GM23248 (cell line): ENCODE measurements at regions not wholly inside any gene's neighbourhood (a gene's known extent, or its start where the extent isn't known, plus 50 kb on each side); places are given as distances from the start of the nearest gene placed in this dataset.

ENCODE experiments used
- DNase-seq: peaks from one replicate; pipeline ENCODE4 v3.0.0-alpha.2; 2015
- H2AFZ ChIP-seq: fragments of 200-600 bp; sonication (generic); 2 replicates; pipeline ENCODE4 v1.6.1; 2016; ENCODE audit warnings: antibody characterized with exemption
- H3F3A ChIP-seq: fragments of 200-600 bp; sonication (generic); 2 replicates; pipeline ENCODE4 v1.6.1; 2016; ENCODE audit warnings: mild to moderate bottlenecking, antibody characterized with exemption, mixed run types; ENCODE audit not compliant: insufficient read depth
- H3K27ac ChIP-seq: fragments of 200-600 bp; sonication (generic); 2 replicates; pipeline ENCODE4 v1.5.1; 2016; ENCODE audit warnings: mild to moderate bottlenecking
- H3K27me3 ChIP-seq: fragments of 200-600 bp; sonication (generic); replicated peaks from 2 replicates; pipeline ENCODE4 v1.6.1; 2016; ENCODE audit warnings: mild to moderate bottlenecking; ENCODE audit not compliant: insufficient read depth
- H3K36me3 ChIP-seq: fragments of 200-600 bp; sonication (generic); 2 replicates; pipeline ENCODE4 v1.6.1; 2016; ENCODE audit warnings: low read depth, mild to moderate bottlenecking
- H3K4me1 ChIP-seq: fragments of 200-600 bp; sonication (generic); 2 replicates; pipeline ENCODE4 v1.6.1; 2016; ENCODE audit warnings: mild to moderate bottlenecking; ENCODE audit not compliant: insufficient read depth
- H3K4me2 ChIP-seq: fragments of 200-600 bp; sonication (generic); one replicate; pipeline ENCODE4 v1.6.1; 2016; ENCODE audit warnings: mild to moderate bottlenecking; ENCODE audit not compliant: unreplicated experiment
- H3K4me3 ChIP-seq: fragments of 200-600 bp; sonication (generic); 2 replicates; pipeline ENCODE4 v1.5.1; 2016; ENCODE audit warnings: mild to moderate bottlenecking
- H3K79me2 ChIP-seq: fragments of 200-600 bp; sonication (generic); 2 replicates; pipeline ENCODE4 v1.6.1; 2016; ENCODE audit warnings: mild to moderate bottlenecking; ENCODE audit not compliant: insufficient read depth
- H3K9ac ChIP-seq: fragments of 200-600 bp; sonication (generic); 2 replicates; pipeline ENCODE4 v1.6.1; 2016; ENCODE audit warnings: mild to moderate bottlenecking
- H3K9me2 ChIP-seq: fragments of 200-600 bp; sonication (generic); 2 replicates; pipeline ENCODE4 v1.6.1; 2016; ENCODE audit warnings: mixed run types, mild to moderate bottlenecking, moderate library complexity; ENCODE audit not compliant: insufficient read depth
- H3K9me3 ChIP-seq: fragments of 200-600 bp; sonication (generic); one replicate; pipeline ENCODE4 v1.6.1; 2017; ENCODE audit warnings: low read depth
- H4K20me1 ChIP-seq: fragments of 200-600 bp; sonication (generic); 2 replicates; pipeline ENCODE4 v1.6.0; 2016; ENCODE audit not compliant: insufficient read depth
- EZH2 ChIP-seq: fragments of 200-600 bp; sonication (generic); IDR thresholded peaks from 2 replicates; pipeline ENCODE4 v1.6.1; 2018; ENCODE audit warnings: antibody characterized with exemption, mild to moderate bottlenecking; ENCODE audit not compliant: insufficient read depth, poor library complexity, severe bottlenecking
- EZH2phosphoT487 ChIP-seq: fragments of 200-600 bp; sonication (generic); IDR thresholded peaks from 2 replicates; pipeline ENCODE4 v1.6.1; 2018; ENCODE audit warnings: antibody characterized with exemption, moderate library complexity, mild to moderate bottlenecking, low read depth; ENCODE audit not compliant: insufficient read depth
- WGBS, 2 experiments: methylation state at CpG; one replicate each; pipeline ENCODE4 v1.1.6; 2015 to 2017; ENCODE audit warnings: low lambda C conversion rate in 2 of 2, low coverage in 1 of 2; ENCODE audit errors: missing lambda C conversion rate in 2 of 2; 5-methylcytosine and 5-hydroxymethylcytosine counted together
- in situ Hi-C: fragments of 300-500 bp; cut with MboI; formaldehyde crosslinking; loops from 2 replicates; pipeline ENCODE4 v1.15.0; 2020

GRCh38 chr4:111811661-111812060 lies 333.6 kb upstream of the FAM241A start:
- DNase-seq, result no peak
- Histone ChIP-seq H3K4me2 (no peak overlapping the region), H3K9ac (no peak overlapping the region), H3F3A (no peaks in the 10 kb centered on the region), H3K4me1 (no peaks in the 10 kb centered on the region), H3K4me3 (no peak overlapping the region), H3K9me3 (no peaks in the 10 kb centered on the region), H3K27ac (no peak overlapping the region), H3K36me3 (no peaks in the 10 kb centered on the region), H3K9me2 (no peaks in the 10 kb centered on the region), H2AFZ (no peak overlapping the region), H3K27me3 (no peaks in the 10 kb centered on the region), H4K20me1 (no peaks in the 10 kb centered on the region), H3K79me2 (no peaks in the 10 kb centered on the region)
- in situ Hi-C loops, result no loop called here
- no peak for TF ChIP-seq EZH2phosphoT487
- no peak for TF ChIP-seq EZH2
- 67 to 79% methylated on average over 2 of the region's 2 CpGs for WGBS, 2 experiments

GRCh38 chr4:111812114-111812513 lies 333.1 kb upstream of the FAM241A start:
- Histone ChIP-seq H3K9me2 (no peaks in the 10 kb centered on the region), H3K9me3 (no peaks in the 10 kb centered on the region), H3F3A (no peaks in the 10 kb centered on the region), H3K9ac (no peak overlapping the region), H4K20me1 (no peaks in the 10 kb centered on the region), H2AFZ (no peak overlapping the region), H3K36me3 (no peaks in the 10 kb centered on the region), H3K4me2 (no peak overlapping the region), H3K4me3 (no peak overlapping the region), H3K4me1 (no peaks in the 10 kb centered on the region), H3K27me3 (no peaks in the 10 kb centered on the region), H3K27ac (no peak overlapping the region), H3K79me2 (no peaks in the 10 kb centered on the region)
- no peak for DNase-seq
- in situ Hi-C loops, result no loop called here
- WGBS, 2 experiments, result 86 to 87% methylated on average over 3 of the region's 3 CpGs
- TF ChIP-seq EZH2, result no peak
- TF ChIP-seq EZH2phosphoT487, result no peak

- Histone ChIP-seq H3K9me3 (no peaks in the 10 kb centered on the region), H3K4me2 (no peak overlapping the region), H3K27ac (no peak overlapping the region), H3K4me3 (no peak overlapping the region), H3F3A (no peaks in the 10 kb centered on the region), H3K36me3 (no peaks in the 10 kb centered on the region), H4K20me1 (no peaks in the 10 kb centered on the region), H3K27me3 (no peaks in the 10 kb centered on the region), H3K9me2 (no peaks in the 10 kb centered on the region), H3K4me1 (no peaks in the 10 kb centered on the region), H3K79me2 (no peaks in the 10 kb centered on the region), H2AFZ (no peak overlapping the region), H3K9ac (no peak overlapping the region)
- TF ChIP-seq EZH2phosphoT487, result no peak
- TF ChIP-seq EZH2, result no peak
- 78 to 91% methylated on average over 1 of the region's 1 CpG for WGBS, 2 experiments
- in situ Hi-C loops, result no loop called here
- no peak for DNase-seq
Measured at GRCh38 chr4:111812760-111813159, 332.5 kb upstream of the FAM241A start.

- Histone ChIP-seq H3F3A (no peaks in the 10 kb centered on the region), H2AFZ (no peak overlapping the region), H3K9ac (no peak overlapping the region), H3K4me1 (no peaks in the 10 kb centered on the region), H3K4me2 (no peak overlapping the region), H3K36me3 (no peaks in the 10 kb centered on the region), H3K9me2 (no peaks in the 10 kb centered on the region), H3K4me3 (no peak overlapping the region), H4K20me1 (no peaks in the 10 kb centered on the region), H3K9me3 (no peaks in the 10 kb centered on the region), H3K27me3 (no peaks in the 10 kb centered on the region), H3K27ac (no peak overlapping the region), H3K79me2 (no peaks in the 10 kb centered on the region)
- no peak for TF ChIP-seq EZH2phosphoT487
- TF ChIP-seq EZH2, result no peak
- in situ Hi-C loops, result no loop called here
- 43 to 48% methylated on average over 3 of the region's 3 CpGs for WGBS, 2 experiments
- no peak for DNase-seq
Measured at GRCh38 chr4:111813555-111814140, 331.6 kb upstream of the FAM241A start.

- WGBS, 2 experiments, result 70 to 72% methylated on average over 6 of the region's 6 CpGs
- Histone ChIP-seq H3K36me3 (no peaks in the 10 kb centered on the region), H3K4me2 (no peak overlapping the region), H2AFZ (no peak overlapping the region), H3K9me2 (no peaks in the 10 kb centered on the region), H3K4me1 (no peaks in the 10 kb centered on the region), H3K4me3 (no peak overlapping the region), H3K27ac (no peak overlapping the region), H3K79me2 (no peaks in the 10 kb centered on the region), H4K20me1 (no peaks in the 10 kb centered on the region), H3F3A (no peaks in the 10 kb centered on the region), H3K27me3 (no peaks in the 10 kb centered on the region), H3K9ac (no peak overlapping the region), H3K9me3 (no peaks in the 10 kb centered on the region)
- TF ChIP-seq EZH2phosphoT487 (no peak), EZH2 (no peak)
- DNase-seq, result no peak
- in situ Hi-C loops, result no loop called here
Measured at GRCh38 chr4:111814961-111815360, 330.3 kb upstream of the FAM241A start.
